ENCODE measurements at regions not wholly inside any gene's neighbourhood (a gene's known extent, or its start where the extent isn't known, plus 50 kb on each side); places are given as distances from the start of the nearest gene placed in this dataset.

DNA sequence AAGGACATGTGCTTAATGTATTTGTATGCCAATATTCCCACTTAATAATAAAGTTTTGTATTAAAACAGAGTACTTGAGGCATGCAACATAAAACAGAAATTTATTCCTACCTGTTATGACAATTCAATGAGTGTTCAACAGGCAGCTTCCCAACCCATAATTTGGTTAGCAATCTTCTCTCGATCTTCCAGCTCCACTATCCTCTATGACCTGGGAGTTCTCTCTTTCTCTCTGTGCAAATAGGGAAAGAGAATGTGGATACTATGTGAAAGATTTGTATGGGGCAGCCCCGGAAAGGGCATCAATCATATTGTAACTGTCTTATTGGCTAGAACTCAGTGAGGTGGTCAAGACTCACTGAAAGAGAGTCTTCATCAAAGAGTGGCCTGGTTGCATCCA lies 644.9 kb upstream of the PCDH20 start:
- intact Hi-C loops (cut with micrococcal nuclease) = no loop called here
- TF ChIP-seq YY1 (IDR thresholded peaks at IDR 0.05; ENCODE audit: extremely low read depth, insufficient replicate concordance, low read depth, low read length) = no peak
- TF ChIP-seq, protein P1, sequence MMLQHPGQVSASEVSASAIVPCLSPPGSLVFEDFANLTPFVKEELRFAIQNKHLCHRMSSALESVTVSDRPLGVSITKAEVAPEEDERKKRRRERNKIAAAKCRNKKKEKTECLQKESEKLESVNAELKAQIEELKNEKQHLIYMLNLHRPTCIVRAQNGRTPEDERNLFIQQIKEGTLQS (IDR thresholded peaks at IDR 0.05) = no peak
- TF ChIP-seq EZH2 (IDR thresholded peaks at IDR 0.05) = no peak
- TF ChIP-seq ZFX (IDR thresholded peaks at IDR 0.05) = no peak
- TF ChIP-seq, protein P2, sequence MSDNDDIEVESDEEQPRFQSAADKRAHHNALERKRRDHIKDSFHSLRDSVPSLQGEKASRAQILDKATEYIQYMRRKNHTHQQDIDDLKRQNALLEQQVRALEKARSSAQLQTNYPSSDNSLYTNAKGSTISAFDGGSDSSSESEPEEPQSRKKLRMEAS (IDR thresholded peaks at IDR 0.05) = no peak
- TF ChIP-seq SRF (IDR thresholded peaks at IDR 0.05; ENCODE audit: low read depth) = no peak
- no peak for TF ChIP-seq SP1 (IDR thresholded peaks at IDR 0.05; ENCODE audit: low read depth)
- TF ChIP-seq, protein P3, sequence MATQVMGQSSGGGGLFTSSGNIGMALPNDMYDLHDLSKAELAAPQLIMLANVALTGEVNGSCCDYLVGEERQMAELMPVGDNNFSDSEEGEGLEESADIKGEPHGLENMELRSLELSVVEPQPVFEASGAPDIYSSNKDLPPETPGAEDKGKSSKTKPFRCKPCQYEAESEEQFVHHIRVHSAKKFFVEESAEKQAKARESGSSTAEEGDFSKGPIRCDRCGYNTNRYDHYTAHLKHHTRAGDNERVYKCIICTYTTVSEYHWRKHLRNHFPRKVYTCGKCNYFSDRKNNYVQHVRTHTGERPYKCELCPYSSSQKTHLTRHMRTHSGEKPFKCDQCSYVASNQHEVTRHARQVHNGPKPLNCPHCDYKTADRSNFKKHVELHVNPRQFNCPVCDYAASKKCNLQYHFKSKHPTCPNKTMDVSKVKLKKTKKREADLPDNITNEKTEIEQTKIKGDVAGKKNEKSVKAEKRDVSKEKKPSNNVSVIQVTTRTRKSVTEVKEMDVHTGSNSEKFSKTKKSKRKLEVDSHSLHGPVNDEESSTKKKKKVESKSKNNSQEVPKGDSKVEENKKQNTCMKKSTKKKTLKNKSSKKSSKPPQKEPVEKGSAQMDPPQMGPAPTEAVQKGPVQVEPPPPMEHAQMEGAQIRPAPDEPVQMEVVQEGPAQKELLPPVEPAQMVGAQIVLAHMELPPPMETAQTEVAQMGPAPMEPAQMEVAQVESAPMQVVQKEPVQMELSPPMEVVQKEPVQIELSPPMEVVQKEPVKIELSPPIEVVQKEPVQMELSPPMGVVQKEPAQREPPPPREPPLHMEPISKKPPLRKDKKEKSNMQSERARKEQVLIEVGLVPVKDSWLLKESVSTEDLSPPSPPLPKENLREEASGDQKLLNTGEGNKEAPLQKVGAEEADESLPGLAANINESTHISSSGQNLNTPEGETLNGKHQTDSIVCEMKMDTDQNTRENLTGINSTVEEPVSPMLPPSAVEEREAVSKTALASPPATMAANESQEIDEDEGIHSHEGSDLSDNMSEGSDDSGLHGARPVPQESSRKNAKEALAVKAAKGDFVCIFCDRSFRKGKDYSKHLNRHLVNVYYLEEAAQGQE (IDR thresholded peaks at IDR 0.05; ENCODE audit: low read depth) = no peak
- no peak for TF ChIP-seq CBX3 (IDR thresholded peaks at IDR 0.05; ENCODE audit: low read depth)
- TF ChIP-seq POLR2A (IDR thresholded peaks at IDR 0.05; ENCODE audit: borderline replicate concordance, extremely low read depth, insufficient read depth, insufficient read length) = no peak
- TF ChIP-seq FOSL1 (IDR thresholded peaks at IDR 0.05; ENCODE audit: low read depth) = no peak
- no peak for TF ChIP-seq EZH2phosphoT487 (IDR thresholded peaks at IDR 0.05; ENCODE audit: borderline replicate concordance)
- TF ChIP-seq, protein P4, sequence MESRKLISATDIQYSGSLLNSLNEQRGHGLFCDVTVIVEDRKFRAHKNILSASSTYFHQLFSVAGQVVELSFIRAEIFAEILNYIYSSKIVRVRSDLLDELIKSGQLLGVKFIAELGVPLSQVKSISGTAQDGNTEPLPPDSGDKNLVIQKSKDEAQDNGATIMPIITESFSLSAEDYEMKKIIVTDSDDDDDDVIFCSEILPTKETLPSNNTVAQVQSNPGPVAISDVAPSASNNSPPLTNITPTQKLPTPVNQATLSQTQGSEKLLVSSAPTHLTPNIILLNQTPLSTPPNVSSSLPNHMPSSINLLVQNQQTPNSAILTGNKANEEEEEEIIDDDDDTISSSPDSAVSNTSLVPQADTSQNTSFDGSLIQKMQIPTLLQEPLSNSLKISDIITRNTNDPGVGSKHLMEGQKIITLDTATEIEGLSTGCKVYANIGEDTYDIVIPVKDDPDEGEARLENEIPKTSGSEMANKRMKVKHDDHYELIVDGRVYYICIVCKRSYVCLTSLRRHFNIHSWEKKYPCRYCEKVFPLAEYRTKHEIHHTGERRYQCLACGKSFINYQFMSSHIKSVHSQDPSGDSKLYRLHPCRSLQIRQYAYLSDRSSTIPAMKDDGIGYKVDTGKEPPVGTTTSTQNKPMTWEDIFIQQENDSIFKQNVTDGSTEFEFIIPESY (IDR thresholded peaks at IDR 0.05; ENCODE audit: extremely low read depth, insufficient replicate concordance, low read length) = no peak
- no peak for TF ChIP-seq ELF1 (IDR thresholded peaks at IDR 0.05; ENCODE audit: borderline replicate concordance, low read depth)
- Histone ChIP-seq H3K9me2 (ENCODE audit: insufficient read depth) (no peaks in the 10 kb centered on the region), H3K4me3 (replicated peaks in 1 of 2; ENCODE audit: low read depth in 1 of 2, low read length in 2 of 2) (no peak overlapping the region), H3K9me3 (ENCODE audit: control insufficient read depth in 1 of 2, insufficient read depth in 1 of 2, low read depth in 1 of 2, low read length in 2 of 2) (no peaks in the 10 kb centered on the region), H3K79me2 (ENCODE audit: insufficient read depth, low read length) (no peaks in the 10 kb centered on the region), H3K9ac (ENCODE audit: low read length) (no peak overlapping the region), H3K4me2 (ENCODE audit: low read length) (no peak overlapping the region), H3K27ac (ENCODE audit: low read depth, low read length) (no peak overlapping the region), H4K20me1 (ENCODE audit: insufficient read depth) (no peaks in the 10 kb centered on the region; the same call in 1 of the 2 replicates), H3K27me3 (ENCODE audit: insufficient read depth, low read length) (no peaks in the 10 kb centered on the region), H3K4me1 (ENCODE audit: control insufficient read depth in 1 of 2, insufficient read depth in 2 of 2, low read length in 2 of 2) (no peaks in the 10 kb centered on the region), H2AFZ (ENCODE audit: low read depth, low read length, poor library complexity, severe bottlenecking) (no peak overlapping the region), H3K36me3 (ENCODE audit: control insufficient read depth in 1 of 2, insufficient read depth in 2 of 2, low read length in 2 of 2) (no peaks in the 10 kb centered on the region)
- CTCF ChIA-PET = no interaction called here
- DNase-seq (ENCODE audit: low read depth, low spot score) = no peak
- no peak for ATAC-seq
- no TSS peak for BruUV-seq (replicated peaks)
- POLR2A ChIA-PET = no interaction called here
- RAD21 ChIA-PET (ENCODE audit: low non-redundant PET in 1 of 2, low total read pairs in 2 of 2, uncharacterized antibody in 2 of 2, unreplicated experiment in 2 of 2) = no interaction called here

All from HCT116 (cell line).